ENCODE measurements at regions not wholly inside any gene's neighbourhood (a gene's known extent, or its start where the extent isn't known, plus 50 kb on each side); places are given as distances from the start of the nearest gene placed in this dataset.

GRCh38 chr6:50264995-50265571, 215.4 kb upstream of the DEFB112 start:
- intact Hi-C loops (cut with DNase I), result no loop called here

DNA sequence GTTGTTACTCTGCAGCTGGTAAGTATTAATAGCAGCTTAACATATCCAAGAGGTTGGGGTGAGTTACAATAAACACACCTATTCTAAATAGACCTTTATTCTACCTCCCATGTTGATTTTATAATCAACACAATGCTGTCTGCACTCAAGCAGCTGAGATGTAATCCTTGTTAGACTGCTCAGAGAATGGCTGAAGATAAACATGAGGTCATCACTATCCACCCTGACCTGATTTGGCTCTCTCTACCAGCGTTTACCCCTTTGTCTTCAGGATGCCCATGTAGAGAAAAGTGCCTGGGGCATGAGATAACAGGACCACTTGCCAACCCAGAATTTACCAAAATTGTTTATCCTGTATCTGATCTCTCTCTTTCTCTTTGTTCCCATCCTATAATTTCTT, 220.7 kb upstream of the DEFB112 start:
- TF ChIP-seq, protein P1, sequence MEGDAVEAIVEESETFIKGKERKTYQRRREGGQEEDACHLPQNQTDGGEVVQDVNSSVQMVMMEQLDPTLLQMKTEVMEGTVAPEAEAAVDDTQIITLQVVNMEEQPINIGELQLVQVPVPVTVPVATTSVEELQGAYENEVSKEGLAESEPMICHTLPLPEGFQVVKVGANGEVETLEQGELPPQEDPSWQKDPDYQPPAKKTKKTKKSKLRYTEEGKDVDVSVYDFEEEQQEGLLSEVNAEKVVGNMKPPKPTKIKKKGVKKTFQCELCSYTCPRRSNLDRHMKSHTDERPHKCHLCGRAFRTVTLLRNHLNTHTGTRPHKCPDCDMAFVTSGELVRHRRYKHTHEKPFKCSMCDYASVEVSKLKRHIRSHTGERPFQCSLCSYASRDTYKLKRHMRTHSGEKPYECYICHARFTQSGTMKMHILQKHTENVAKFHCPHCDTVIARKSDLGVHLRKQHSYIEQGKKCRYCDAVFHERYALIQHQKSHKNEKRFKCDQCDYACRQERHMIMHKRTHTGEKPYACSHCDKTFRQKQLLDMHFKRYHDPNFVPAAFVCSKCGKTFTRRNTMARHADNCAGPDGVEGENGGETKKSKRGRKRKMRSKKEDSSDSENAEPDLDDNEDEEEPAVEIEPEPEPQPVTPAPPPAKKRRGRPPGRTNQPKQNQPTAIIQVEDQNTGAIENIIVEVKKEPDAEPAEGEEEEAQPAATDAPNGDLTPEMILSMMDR (IDR thresholded peaks at IDR 0.05), result no peak
- TF ChIP-seq POLR2A (IDR thresholded peaks at IDR 0.05), result no peak
- H3K27me3 ChIP-seq, result no peaks in the 10 kb centered on the region
- H3K9me3 ChIP-seq, result no peaks in the 10 kb centered on the region
- no peak overlapping the region for H3K4me3 ChIP-seq
- H3K27ac ChIP-seq, result no peak overlapping the region
- no peak for DNase-seq
- H3K36me3 ChIP-seq, result no peaks in the 10 kb centered on the region
- H3K4me1 ChIP-seq, result no peaks in the 10 kb centered on the region
- intact Hi-C loops (cut with DNase I), result no loop called here
- WGBS, 2 donors, result 0 to 21% methylated on average over 1 of the region's 1 CpG

More at GRCh38 chr6:50264995-50265571, 215.4 kb upstream of the DEFB112 start:
- no peaks in the 10 kb centered on the region for H3K27me3 ChIP-seq
- H3K9me3 ChIP-seq, result no peaks in the 10 kb centered on the region
- WGBS, 2 donors, result 20 to 32% methylated on average over 2 of the region's 2 CpGs
- TF ChIP-seq POLR2A (IDR thresholded peaks at IDR 0.05), result no peak
- TF ChIP-seq, protein P1 (IDR thresholded peaks at IDR 0.05), result peak in 1 of 6 experiments; percentile 39
- DNase-seq, result no peak
- H3K4me1 ChIP-seq, result no peaks in the 10 kb centered on the region
- no peak overlapping the region for H3K4me3 ChIP-seq
- H3K27ac ChIP-seq, result no peak overlapping the region
- no peaks in the 10 kb centered on the region for H3K36me3 ChIP-seq

- DNase-seq, result no peak
- no peaks in the 10 kb centered on the region for H3K9me3 ChIP-seq
- no peaks in the 10 kb centered on the region for H3K27me3 ChIP-seq
- H3K4me1 ChIP-seq, result no peaks in the 10 kb centered on the region
- H3K4me3 ChIP-seq, result no peak overlapping the region
- TF ChIP-seq, protein P1 (IDR thresholded peaks at IDR 0.05), result no peak
- TF ChIP-seq POLR2A (IDR thresholded peaks at IDR 0.05), result no peak
- no peaks in the 10 kb centered on the region for H3K36me3 ChIP-seq
- 12 to 38% methylated on average over 2 of the region's 2 CpGs for WGBS, 2 donors
- intact Hi-C loops (cut with DNase I), result no loop called here
- H3K27ac ChIP-seq, result no peak overlapping the region
These were observed 221.5 kb upstream of the DEFB112 start for GRCh38 chr6:50271266-50271665.

DNA sequence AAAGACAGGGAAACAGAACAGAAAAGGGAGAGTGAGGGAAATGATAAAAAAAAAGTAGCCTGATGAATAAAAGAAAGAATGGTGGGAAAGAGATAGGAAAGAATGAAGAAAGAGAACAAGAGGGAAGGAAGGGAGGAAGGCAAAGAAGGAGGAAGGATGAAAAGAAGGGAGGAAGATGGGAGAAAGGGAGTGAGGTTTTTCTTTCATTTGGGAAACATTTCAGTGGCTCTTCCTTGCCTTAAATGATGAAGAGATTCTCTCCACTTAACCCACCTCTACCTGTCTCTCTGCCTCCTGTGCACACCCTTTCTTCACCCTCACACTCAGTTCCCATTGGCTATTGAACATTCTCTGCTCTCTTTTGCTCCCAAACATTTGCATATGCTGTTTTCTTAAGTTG, 222.1 kb upstream of the DEFB112 start:
- Histone ChIP-seq H3K27ac (no peak overlapping the region), H3K4me1 (no peaks in the 10 kb centered on the region), H3K9me3 (no peaks in the 10 kb centered on the region), H3K36me3 (no peaks in the 10 kb centered on the region), H3K4me3 (no peak overlapping the region), H3K27me3 (no peaks in the 10 kb centered on the region)
- no peak for DNase-seq
- TF ChIP-seq, protein P1 (IDR thresholded peaks at IDR 0.05), result no peak
- TF ChIP-seq POLR2A (IDR thresholded peaks at IDR 0.05), result no peak
- intact Hi-C loops (cut with DNase I), result no loop called here

DNA sequence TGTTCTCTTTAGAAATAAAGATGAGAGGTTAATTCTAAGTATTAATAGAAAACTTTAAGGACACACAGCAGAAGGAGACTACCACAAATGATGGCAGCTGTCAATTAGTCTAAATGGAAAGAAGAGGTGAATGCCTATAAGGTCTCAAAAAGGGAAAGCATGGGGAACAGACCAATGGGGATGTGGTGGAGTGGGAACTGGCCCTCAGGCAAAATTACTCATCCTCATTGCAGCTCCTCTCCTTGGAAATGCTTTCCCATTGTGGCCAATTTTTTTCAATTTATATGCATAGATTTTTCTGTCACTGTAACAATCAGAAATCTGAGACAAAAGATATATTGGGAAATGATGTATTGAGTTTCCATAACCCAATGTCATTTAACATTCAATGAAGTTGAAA, 222.9 kb upstream of the DEFB112 start:
- no peak for DNase-seq
- no peak overlapping the region for H3K4me3 ChIP-seq
- no peaks in the 10 kb centered on the region for H3K9me3 ChIP-seq
- no peaks in the 10 kb centered on the region for H3K27me3 ChIP-seq
- no peaks in the 10 kb centered on the region for H3K4me1 ChIP-seq
- TF ChIP-seq POLR2A (IDR thresholded peaks at IDR 0.05), result no peak
- TF ChIP-seq, protein P1 (IDR thresholded peaks at IDR 0.05), result no peak
- no peak overlapping the region for H3K27ac ChIP-seq
- H3K36me3 ChIP-seq, result no peaks in the 10 kb centered on the region
- intact Hi-C loops (cut with DNase I), result no loop called here

Measured in esophagus squamous epithelium (tissue), 5 donors.